ENCODE measurements at regions not wholly inside any gene's neighbourhood (a gene's known extent, or its start where the extent isn't known, plus 50 kb on each side); places are given as distances from the start of the nearest gene placed in this dataset.
A peak's percentile ranks its signal among the peaks of the same experiment; 100 is the strongest.

GRCh38 chr1:114335273-114335672 is 175.7 kb downstream of the TRIM33 start:
- no peak for DNase-seq
- Histone ChIP-seq H3K36me3 (no peaks in the 10 kb centered on the region), H3K4me3 (no peak overlapping the region), H3K27ac (no peak overlapping the region), H3K4me1 (no peaks in the 10 kb centered on the region), H3K27me3 (peaks cover 0 to 24% (median 0%) of the 10 kb centered on the region in 7 donors), H3K9me3 (no peaks in the 10 kb centered on the region)
- no peak for ATAC-seq
- intact Hi-C loops (cut with DNase I): no loop called here
- TF ChIP-seq, protein P1, sequence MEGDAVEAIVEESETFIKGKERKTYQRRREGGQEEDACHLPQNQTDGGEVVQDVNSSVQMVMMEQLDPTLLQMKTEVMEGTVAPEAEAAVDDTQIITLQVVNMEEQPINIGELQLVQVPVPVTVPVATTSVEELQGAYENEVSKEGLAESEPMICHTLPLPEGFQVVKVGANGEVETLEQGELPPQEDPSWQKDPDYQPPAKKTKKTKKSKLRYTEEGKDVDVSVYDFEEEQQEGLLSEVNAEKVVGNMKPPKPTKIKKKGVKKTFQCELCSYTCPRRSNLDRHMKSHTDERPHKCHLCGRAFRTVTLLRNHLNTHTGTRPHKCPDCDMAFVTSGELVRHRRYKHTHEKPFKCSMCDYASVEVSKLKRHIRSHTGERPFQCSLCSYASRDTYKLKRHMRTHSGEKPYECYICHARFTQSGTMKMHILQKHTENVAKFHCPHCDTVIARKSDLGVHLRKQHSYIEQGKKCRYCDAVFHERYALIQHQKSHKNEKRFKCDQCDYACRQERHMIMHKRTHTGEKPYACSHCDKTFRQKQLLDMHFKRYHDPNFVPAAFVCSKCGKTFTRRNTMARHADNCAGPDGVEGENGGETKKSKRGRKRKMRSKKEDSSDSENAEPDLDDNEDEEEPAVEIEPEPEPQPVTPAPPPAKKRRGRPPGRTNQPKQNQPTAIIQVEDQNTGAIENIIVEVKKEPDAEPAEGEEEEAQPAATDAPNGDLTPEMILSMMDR (IDR thresholded peaks at IDR 0.05): no peak

DNA sequence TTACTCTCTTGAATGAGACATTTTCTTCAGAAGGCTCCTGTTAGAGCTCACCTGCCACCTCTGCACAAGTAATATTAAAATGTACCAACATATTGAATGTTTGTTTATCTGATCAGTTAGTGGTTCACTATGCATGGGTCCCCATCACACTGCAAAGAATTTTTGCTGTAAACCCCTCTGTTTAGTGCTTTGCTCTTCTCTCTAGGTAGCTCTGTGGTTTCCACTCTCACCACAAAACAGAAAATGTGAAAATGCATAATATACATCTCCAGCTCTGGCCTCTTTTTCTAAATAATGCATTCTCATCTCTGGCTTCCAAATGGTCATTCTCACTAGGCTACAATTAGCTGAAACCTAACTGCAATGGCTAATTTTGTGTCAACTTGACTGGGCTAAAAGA is 176.7 kb downstream of the TRIM33 start:
- Histone ChIP-seq H3K36me3 (no peaks in the 10 kb centered on the region), H3K27me3 (peaks cover 0 to 26% (median 0%) of the 10 kb centered on the region in 7 donors), H3K9me3 (no peaks in the 10 kb centered on the region), H3K4me1 (no peaks in the 10 kb centered on the region), H3K27ac (peak overlapping the region in 1 of 10 donors; percentile 34), H3K4me3 (no peak overlapping the region)
- DNase-seq (no peak), ATAC-seq (no peak)
- intact Hi-C loops (cut with DNase I): no loop called here
- TF ChIP-seq, protein P1 (IDR thresholded peaks at IDR 0.05): no peak

DNA sequence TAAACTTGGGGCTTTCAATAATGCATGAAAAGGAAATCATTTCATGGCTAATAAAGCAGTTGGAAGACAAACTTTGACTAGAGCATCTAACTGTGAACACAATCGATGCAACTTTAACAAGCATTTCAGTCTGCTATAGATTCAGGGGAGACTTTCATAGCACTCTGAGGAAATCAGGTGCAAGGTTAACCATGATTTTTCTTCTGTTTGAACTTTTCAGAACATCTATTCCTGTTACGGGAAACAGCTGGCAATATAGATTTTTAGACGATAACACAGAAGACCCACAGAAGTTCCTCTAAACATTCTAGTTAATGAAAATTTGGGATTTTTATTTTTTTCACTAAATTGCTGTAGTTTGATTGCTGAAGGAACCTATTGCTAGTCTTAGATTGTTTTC is 177.3 kb downstream of the TRIM33 start:
- Histone ChIP-seq H3K36me3 (no peaks in the 10 kb centered on the region), H3K4me3 (no peak overlapping the region), H3K27me3 (peaks cover 0 to 26% (median 0%) of the 10 kb centered on the region in 7 donors), H3K27ac (peak overlapping the region in 1 of 10 donors; percentile 12), H3K4me1 (no peaks in the 10 kb centered on the region), H3K9me3 (no peaks in the 10 kb centered on the region)
- no peak for DNase-seq
- intact Hi-C loops (cut with DNase I): no loop called here
- TF ChIP-seq, protein P1 (IDR thresholded peaks at IDR 0.05): no peak
- 74 to 84% methylated on average over 3 of the region's 3 CpGs for WGBS, 2 donors
- no peak for ATAC-seq

- H3K9me3 ChIP-seq: no peaks in the 10 kb centered on the region
- TF ChIP-seq, protein P1 (IDR thresholded peaks at IDR 0.05): no peak
- peaks cover 0 to 24% (median 0%) of the 10 kb centered on the region in 7 donors for H3K27me3 ChIP-seq
- ATAC-seq (no peak), DNase-seq (no peak)
- H3K4me1 ChIP-seq: no peaks in the 10 kb centered on the region
- no peak overlapping the region for H3K27ac ChIP-seq
- H3K4me3 ChIP-seq: no peak overlapping the region
- intact Hi-C loops (cut with DNase I): no loop called here
- H3K36me3 ChIP-seq: no peaks in the 10 kb centered on the region
Observed at GRCh38 chr1:114331936-114332335, 178.3 kb upstream of the SYT6 start.
